HCT116 (cell line): ENCODE measurements at regions not wholly inside any gene's neighbourhood (a gene's known extent, or its start where the extent isn't known, plus 50 kb on each side); places are given as distances from the start of the nearest gene placed in this dataset.

Experiments used
- ATAC-seq: fragments of 200-7000 bp; cut with Tn5 transposase; 2 replicates; pipeline ENCODE4 v1.9.1; 2020; ENCODE audit warnings: mild to moderate bottlenecking, moderate library complexity
- BruUV-seq: library from RNA; stranded (reverse); fragments of 400-500 nt; replicated peaks from 2 replicates; lab custom pipeline; 2021; lab: Mats Ljungman, UMichigan
- CTCF ChIA-PET: fragments of 300-600 bp; sonication (Branson Sonifier 250); formaldehyde crosslinking; loops from one replicate; lab custom pipeline; 2021; ENCODE audit warnings: antibody characterized with exemption; lab: Charles Lee
- POLR2A ChIA-PET: fragments of 300-600, 350-600 bp; sonication (Branson Sonifier 250); formaldehyde crosslinking; loops from one replicate; lab custom pipeline; 2021; ENCODE audit warnings: antibody characterized with exemption; lab: Charles Lee
- RAD21 ChIA-PET, 2 experiments: fragments of 300-600 bp; sonication (Branson Sonifier 250); formaldehyde crosslinking; loops; one replicate each; lab custom pipeline; 2023; ENCODE audit warnings: low total read pairs in 2 of 2; ENCODE audit not compliant: uncharacterized antibody in 2 of 2, unreplicated experiment in 2 of 2, low non-redundant PET in 1 of 2; lab: Charles Lee
- DNase-seq: peaks from one replicate; pipeline ENCODE4 v3.0.0-alpha.2; 2010; ENCODE audit warnings: low read depth, low spot score
- H2AFZ ChIP-seq: fragments of 200-600 bp; shearing (Covaris generic), sonication (generic); 2 replicates; pipeline ENCODE4 v1.6.1; 2017; ENCODE audit warnings: low read depth, mixed run types, mixed read lengths, antibody characterized with exemption, low read length; ENCODE audit not compliant: poor library complexity, severe bottlenecking
- H3K27ac ChIP-seq: 2 replicates; pipeline ENCODE4 v1.5.1; 2012; ENCODE audit warnings: low read depth, low read length
- H3K27me3 ChIP-seq: fragments of 200-600 bp; sonication (generic); 2 replicates; pipeline ENCODE4 v1.6.1; 2016; ENCODE audit warnings: mixed run types, low read length, mixed read lengths; ENCODE audit not compliant: insufficient read depth
- H3K36me3 ChIP-seq, 2 experiments: fragments of 200-500 bp in 1 of 2; fragments of 200-600 bp in 1 of 2; sonication (Bioruptor generic) in 1 of 2; sonication (generic) in 1 of 2; 2 replicates each; pipeline versions ENCODE4 v1.5.1 to v1.6.1; 2014 to 2016; ENCODE audit warnings: low read length in 2 of 2, inconsistent platforms in 1 of 2, mixed read lengths in 1 of 2, mixed run types in 1 of 2; ENCODE audit not compliant: insufficient read depth in 2 of 2, control insufficient read depth in 1 of 2
- H3K4me1 ChIP-seq, 2 experiments: fragments of 200-600 bp in 1 of 2; sonication (generic) in 1 of 2; 2 replicates each; pipeline versions ENCODE4 v1.5.1 to v1.6.1; 2012 to 2017; ENCODE audit warnings: low read length in 2 of 2, inconsistent platforms in 1 of 2, mild to moderate bottlenecking in 1 of 2, mixed read lengths in 1 of 2, mixed run types in 1 of 2, moderate library complexity in 1 of 2; ENCODE audit not compliant: insufficient read depth in 2 of 2, control insufficient read depth in 1 of 2
- H3K4me2 ChIP-seq: fragments of 200-600 bp; sonication (generic); 2 replicates; pipeline ENCODE4 v1.6.1; 2017; ENCODE audit warnings: mixed run types, low read length, mixed read lengths
- H3K4me3 ChIP-seq, 2 experiments: fragments of 200-600 bp in 1 of 2; sonication (generic) in 1 of 2; replicated peaks in 1 of 2; 2 replicates each; pipeline ENCODE4 v1.5.1; 2011 to 2016; ENCODE audit warnings: low read length in 2 of 2, control low read depth in 1 of 2, low read depth in 1 of 2, mild to moderate bottlenecking in 1 of 2, mixed read lengths in 1 of 2, mixed run types in 1 of 2
- H3K79me2 ChIP-seq: fragments of 200-600 bp; sonication (generic); 2 replicates; pipeline ENCODE4 v1.6.1; 2017; ENCODE audit warnings: mild to moderate bottlenecking, mixed run types, low read length, moderate library complexity, mixed read lengths; ENCODE audit not compliant: insufficient read depth
- H3K9ac ChIP-seq: fragments of 200-600 bp; sonication (generic); 2 replicates; pipeline ENCODE4 v1.6.1; 2016; ENCODE audit warnings: low read length, mixed read lengths
- H3K9me2 ChIP-seq: fragments of 200-600 bp; sonication (generic), shearing (Covaris generic); 2 replicates; pipeline ENCODE4 v1.6.1; 2017; ENCODE audit warnings: mixed run types, mild to moderate bottlenecking, moderate library complexity; ENCODE audit not compliant: insufficient read depth
- H3K9me3 ChIP-seq, 2 experiments: fragments of 200-500 bp in 1 of 2; fragments of 200-600 bp in 1 of 2; sonication (Bioruptor generic) in 1 of 2; sonication (generic) in 1 of 2; 2 replicates each; pipeline ENCODE4 v1.6.1; 2014 to 2017; ENCODE audit warnings: low read length in 2 of 2, mixed read lengths in 2 of 2, inconsistent platforms in 1 of 2, low read depth in 1 of 2, mild to moderate bottlenecking in 1 of 2, mixed run types in 1 of 2, moderate library complexity in 1 of 2; ENCODE audit not compliant: control insufficient read depth in 1 of 2, insufficient read depth in 1 of 2
- H4K20me1 ChIP-seq: fragments of 200-600 bp; sonication (generic), shearing (Covaris generic); 2 replicates; pipeline ENCODE4 v1.6.1; 2017; ENCODE audit warnings: mixed run types, mild to moderate bottlenecking, moderate library complexity; ENCODE audit not compliant: insufficient read depth
- CBX3 ChIP-seq: IDR thresholded peaks from 2 replicates; pipeline ENCODE4 v1.6.1; 2012; ENCODE audit warnings: low read depth
- CEBPB ChIP-seq: IDR thresholded peaks from 2 replicates; pipeline ENCODE4 v1.6.1; 2012; ENCODE audit warnings: low read depth
- CTCF ChIP-seq, 3 experiments: fragments of 200-600 bp in 1 of 3; sonication (generic) in 1 of 3; IDR thresholded peaks in 2 of 3; conservative IDR thresholded peaks in 1 of 3; 2 replicates each; pipeline ENCODE4 v1.5.1; 2012 to 2017; ENCODE audit warnings: low read depth in 2 of 3, low read length in 2 of 3, antibody characterized with exemption in 1 of 3, borderline replicate concordance in 1 of 3, control low read depth in 1 of 3, mild to moderate bottlenecking in 1 of 3, mixed read lengths in 1 of 3, mixed run types in 1 of 3, moderate library complexity in 1 of 3; ENCODE audit not compliant: insufficient read depth in 1 of 3
- EGR1 ChIP-seq: IDR thresholded peaks from 2 replicates; pipeline ENCODE4 v1.6.1; 2012; ENCODE audit warnings: low read depth
- ELF1 ChIP-seq: IDR thresholded peaks from 2 replicates; pipeline ENCODE4 v1.6.1; 2012; ENCODE audit warnings: low read depth, borderline replicate concordance
- EZH2 ChIP-seq: fragments of 200-600 bp; sonication (generic); IDR thresholded peaks from 2 replicates; pipeline ENCODE4 v1.6.1; 2017; ENCODE audit warnings: antibody characterized with exemption, mixed run types
- EZH2phosphoT487 ChIP-seq: fragments of 200-600 bp; IDR thresholded peaks from 2 replicates; pipeline ENCODE4 v1.6.1; 2018; ENCODE audit warnings: antibody characterized with exemption, borderline replicate concordance
- FOSL1 ChIP-seq: IDR thresholded peaks from 2 replicates; pipeline ENCODE4 v1.6.1; 2012; ENCODE audit warnings: low read depth
- JUND ChIP-seq: IDR thresholded peaks from 2 replicates; pipeline ENCODE4 v1.6.1; 2012
- POLR2AphosphoS5 ChIP-seq: IDR thresholded peaks from 2 replicates; pipeline ENCODE4 v1.6.1; 2011; ENCODE audit warnings: mild to moderate bottlenecking, low read depth, low read length, moderate library complexity
- RAD21 ChIP-seq: IDR thresholded peaks from 2 replicates; pipeline ENCODE4 v1.6.1; 2012; ENCODE audit warnings: low read depth, mild to moderate bottlenecking
- SIN3A ChIP-seq: IDR thresholded peaks from 2 replicates; pipeline ENCODE4 v1.6.1; 2012; ENCODE audit warnings: low read depth
- SRF ChIP-seq: IDR thresholded peaks from 2 replicates; pipeline ENCODE4 v1.6.1; 2012; ENCODE audit warnings: low read depth
- TCF7L2 ChIP-seq: IDR thresholded peaks from 2 replicates; pipeline ENCODE4 v1.7.0; 2011; ENCODE audit warnings: borderline replicate concordance, inconsistent platforms; ENCODE audit not compliant: insufficient read depth, insufficient read length; ENCODE audit errors: extremely low read depth
- YY1 ChIP-seq: IDR thresholded peaks from 2 replicates; pipeline ENCODE4 v1.6.1; 2011; ENCODE audit warnings: low read length, low read depth, moderate library complexity, mild to moderate bottlenecking; ENCODE audit not compliant: insufficient replicate concordance; ENCODE audit errors: extremely low read depth
- ZBTB33 ChIP-seq: IDR thresholded peaks from 2 replicates; pipeline ENCODE4 v1.6.1; 2011; ENCODE audit warnings: mild to moderate bottlenecking, low read length, moderate library complexity; ENCODE audit not compliant: insufficient replicate concordance; ENCODE audit errors: extremely low read depth
- ZFX ChIP-seq: fragments of 450-650 bp; IDR thresholded peaks from 2 replicates; pipeline ENCODE4 v1.6.1; 2017
- ZNF274 ChIP-seq: fragments of 200-500 bp; sonication (Bioruptor generic); IDR thresholded peaks from 2 replicates; pipeline ENCODE4 v1.6.1; 2014; ENCODE audit warnings: mild to moderate bottlenecking, low read depth, low read length, inconsistent platforms
- intact Hi-C: fragments of 100-400 bp; cut with micrococcal nuclease; formaldehyde crosslinking; loops from 2 replicates; pipeline ENCODE4 v1.10.0; 2022
- TF ChIP-seq, protein P1 (sequence below): IDR thresholded peaks from 2 replicates; pipeline ENCODE4 v1.6.1; 2012

DNA sequence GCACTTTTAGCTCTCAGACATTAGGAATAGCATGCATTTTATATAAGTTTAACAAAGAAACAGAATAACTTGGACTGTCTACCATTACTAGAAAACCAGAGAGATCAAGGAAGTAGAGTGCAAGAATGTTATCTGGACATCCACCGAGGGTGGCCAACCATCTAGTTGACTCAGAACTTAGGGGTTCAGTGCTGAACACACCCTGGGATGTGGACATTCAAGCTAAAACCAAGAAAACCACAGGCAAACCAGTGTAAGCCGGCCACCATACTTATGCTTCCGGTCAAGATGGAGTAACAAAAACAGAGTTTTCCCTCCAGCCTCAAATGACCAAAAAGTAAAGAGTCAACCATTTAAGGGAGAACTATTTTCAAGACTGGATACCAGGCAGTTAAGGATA lies 181.4 kb upstream of the MXRA5 start:
- no peaks in the 10 kb centered on the region for H3K9me2 ChIP-seq
- no peak overlapping the region for H3K9ac ChIP-seq
- no peaks in the 10 kb centered on the region for H4K20me1 ChIP-seq
- intact Hi-C loops = no loop called here
- H2AFZ ChIP-seq = no peak overlapping the region
- TF ChIP-seq YY1 (no peak), RAD21 (no peak), ELF1 (no peak), CTCF (IDR thresholded peaks at IDR 0.05 in 2 of 3, conservative IDR thresholded peaks at IDR 0.05 in 1 of 3; ENCODE audit: borderline replicate concordance in 1 of 3, insufficient read depth in 1 of 3, low read depth in 2 of 3, low read length in 2 of 3) (no peak), SIN3A (no peak), POLR2AphosphoS5 (no peak), ZNF274 (no peak), CEBPB (no peak), EGR1 (no peak), ZFX (no peak), CBX3 (no peak), ZBTB33 (no peak), EZH2phosphoT487 (no peak), FOSL1 (no peak), JUND (no peak), SRF (no peak), EZH2 (no peak), TCF7L2 (no peak)
- TF ChIP-seq, protein P1, sequence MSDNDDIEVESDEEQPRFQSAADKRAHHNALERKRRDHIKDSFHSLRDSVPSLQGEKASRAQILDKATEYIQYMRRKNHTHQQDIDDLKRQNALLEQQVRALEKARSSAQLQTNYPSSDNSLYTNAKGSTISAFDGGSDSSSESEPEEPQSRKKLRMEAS = no peak
- no peaks in the 10 kb centered on the region for H3K79me2 ChIP-seq
- ATAC-seq (no peak), DNase-seq (no peak)
- no peak overlapping the region for H3K27ac ChIP-seq
- H3K4me1 ChIP-seq = no peaks in the 10 kb centered on the region
- no peak overlapping the region for H3K4me3 ChIP-seq
- H3K9me3 ChIP-seq = no peaks in the 10 kb centered on the region
- ChIA-PET POLR2A (no interaction called here), CTCF (no interaction called here), RAD21 (no interaction called here)
- H3K36me3 ChIP-seq = no peaks in the 10 kb centered on the region
- no peaks in the 10 kb centered on the region for H3K27me3 ChIP-seq
- BruUV-seq = no TSS peak
- no peak overlapping the region for H3K4me2 ChIP-seq
